Neural progenitor cell (in vitro differentiated cells): ENCODE measurements at regions not wholly inside any gene's neighbourhood (a gene's known extent, or its start where the extent isn't known, plus 50 kb on each side); places are given as distances from the start of the nearest gene placed in this dataset.

Experiments used
- CTCF ChIP-seq: fragments of 200-600 bp; sonication (generic); IDR thresholded peaks from 2 replicates; pipeline ENCODE4 v1.5.1; 2017; ENCODE audit warnings: antibody characterized with exemption, mild to moderate bottlenecking
- EZH2 ChIP-seq: fragments of 200-600 bp; sonication (generic); IDR thresholded peaks from 2 replicates; pipeline ENCODE4 v1.6.1; 2017; ENCODE audit warnings: antibody characterized with exemption, mild to moderate bottlenecking, moderate library complexity

GRCh38 chr10:81728692-81729091, 146.3 kb upstream of the NRG3 start:
- TF ChIP-seq CTCF = no peak
- no peak for TF ChIP-seq EZH2
